ENCODE measurements at regions not wholly inside any gene's neighbourhood (a gene's known extent, or its start where the extent isn't known, plus 50 kb on each side); places are given as distances from the start of the nearest gene placed in this dataset.

- Histone ChIP-seq H3K23ac (ENCODE audit: low read depth, low read length) (no peak overlapping the region), H3K36me3 (ENCODE audit: control insufficient read depth, insufficient read depth, low read length) (no peaks in the 10 kb centered on the region), H3K56ac (ENCODE audit: extremely low read depth, insufficient read depth, low read length) (no peak overlapping the region), H2BK5ac (ENCODE audit: low read depth, low read length, poor library complexity, severe bottlenecking) (no peak overlapping the region), H3K4me2 (ENCODE audit: low read depth, low read length) (no peak overlapping the region), H3K9me3 (ENCODE audit: control insufficient read depth, insufficient read depth, low read length) (no peaks in the 10 kb centered on the region), H4K5ac (ENCODE audit: low read depth, low read length) (no peak overlapping the region), H2BK15ac (ENCODE audit: low read depth, low read length) (no peak overlapping the region), H3K4ac (ENCODE audit: low read depth, low read length) (no peak overlapping the region), H3K27me3 (ENCODE audit: control insufficient read depth, insufficient read depth, low read length) (no peaks in the 10 kb centered on the region), H4K91ac (ENCODE audit: insufficient read depth, low read depth, low read length) (no peak overlapping the region), H2AFZ (replicated peaks; ENCODE audit: low read length, poor library complexity) (no peak overlapping the region), H3K18ac (ENCODE audit: low read depth, low read length) (no peak overlapping the region), H3K14ac (replicated peaks; ENCODE audit: low read depth, low read length) (no peak overlapping the region), H2AK5ac (ENCODE audit: low read depth, low read length) (no peak overlapping the region), H3K9ac (ENCODE audit: low read depth, low read length) (no peak overlapping the region), H3K9me1 (ENCODE audit: insufficient read depth, low read length) (no peaks in the 10 kb centered on the region), H3K4me1 (ENCODE audit: control insufficient read depth, insufficient read depth, low read length) (peaks cover 2% of the 10 kb centered on the region; the same call in 1 of the 2 replicates), H2BK120ac (ENCODE audit: low read depth, low read length) (no peak overlapping the region), H4K20me1 (ENCODE audit: insufficient read depth, low read length) (no peaks in the 10 kb centered on the region), H2AK9ac (replicated peaks; ENCODE audit: low read depth, low read length, poor library complexity) (no peak overlapping the region), H4K8ac (ENCODE audit: low read depth in 2 of 2, low read length in 2 of 2) (no peak overlapping the region), H3K79me1 (ENCODE audit: low read depth in 1 of 2, low read length in 2 of 2) (no peaks in the 10 kb centered on the region), H3K27ac (ENCODE audit: insufficient read depth, low read length) (no peak overlapping the region), H3K4me3 (ENCODE audit: insufficient read depth, low read depth, low read length) (no peak overlapping the region), H2BK20ac (ENCODE audit: low read depth, low read length) (no peak overlapping the region)
- TF ChIP-seq MAFK (IDR thresholded peaks at IDR 0.05; ENCODE audit: low read depth, low read length) (peak; percentile 93), CEBPB (IDR thresholded peaks at IDR 0.05; ENCODE audit: low read depth, low read length) (no peak)
- dilution Hi-C loops (cut with HindIII; ENCODE audit: low sequenced_read_pairs, unreplicated experiment) (no loop called here), in situ Hi-C loops (cut with MboI; ENCODE audit: low sequenced_read_pairs) (no loop called here), intact Hi-C loops (cut with micrococcal nuclease) (no loop called here)
- CTCF ChIA-PET, result interaction anchor here (0.6 kb wide), 1 partner anchor 489 kb away, joined by 3 read pairs; no protein-coding TSS in a partner anchor
- POLR2A ChIA-PET (ENCODE audit: unreplicated experiment), result no interaction called here
- WGBS, 2 experiments (ENCODE audit: extremely low coverage in 2 of 2, insufficient read length in 1 of 2), result no CpG with 5 or more reads among the region's 1 CpG
- no TSS peak for BruUV-seq (replicated peaks)
- DNase-seq, result no peak
- ATAC-seq (ENCODE audit: low read depth), result no peak
Observed at GRCh38 chr13:85317781-85318180, 481.4 kb downstream of the SLITRK6 start.

All from IMR-90 (cell line).